CD4-positive, CD25-positive, alpha-beta regulatory T cell (primary cell): ENCODE measurements at regions not wholly inside any gene's neighbourhood (a gene's known extent, or its start where the extent isn't known, plus 50 kb on each side); places are given as distances from the start of the nearest gene placed in this dataset.

Experiments used
- ATAC-seq, 2 donors: fragments of 150-1000 bp; cut with Tn5 transposase; one replicate each; pipeline ENCODE4 v1.10.0; 2021; ENCODE audit warnings: low read depth in 2 of 2, moderate number of reproducible peaks in 2 of 2, moderate library complexity in 1 of 2
- DNase-seq, 3 donors: peaks; one replicate each; pipeline versions ENCODE4 v3.0.0 to v3.0.0-alpha.2; 2012 to 2022; ENCODE audit warnings: mixed read lengths in 1 of 3
- H3K27ac ChIP-seq: one replicate; pipeline ENCODE4 v1.7.0; 2013; ENCODE audit warnings: mild to moderate bottlenecking, low read length; ENCODE audit not compliant: insufficient read depth, poor library complexity, severe bottlenecking
- H3K27me3 ChIP-seq: one replicate; pipeline ENCODE4 v1.7.0; 2013; ENCODE audit warnings: low read length; ENCODE audit not compliant: control insufficient read depth, insufficient read depth
- H3K36me3 ChIP-seq: one replicate; pipeline ENCODE4 v1.7.0; 2013; ENCODE audit warnings: mild to moderate bottlenecking, low read length, moderate library complexity; ENCODE audit not compliant: control insufficient read depth, insufficient read depth
- H3K4me1 ChIP-seq: 2 replicates; pipeline ENCODE4 v1.7.0; 2013; ENCODE audit warnings: mild to moderate bottlenecking, low read length; ENCODE audit not compliant: insufficient read depth, control insufficient read depth, poor library complexity, severe bottlenecking
- H3K4me3 ChIP-seq: one replicate; pipeline ENCODE4 v1.7.0; 2013; ENCODE audit warnings: low read depth, mild to moderate bottlenecking, low read length, moderate library complexity
- H3K9me3 ChIP-seq, 2 experiments: 1 replicate in 1 of 2; 2 replicates in 1 of 2; pipeline ENCODE4 v1.7.0; 2013; ENCODE audit warnings: low read length in 2 of 2, mild to moderate bottlenecking in 1 of 2, moderate library complexity in 1 of 2; ENCODE audit not compliant: control insufficient read depth in 2 of 2
- H3K27ac Mint-ChIP-seq, 3 donors: one replicate each; pipeline ENCODE4 v1.8.0; 2020 to 2022; ENCODE audit warnings: mild to moderate bottlenecking in 3 of 3, mixed read lengths in 3 of 3, moderate library complexity in 2 of 3
- H3K27me3 Mint-ChIP-seq: one replicate; pipeline ENCODE4 v1.8.0; 2022; ENCODE audit warnings: mild to moderate bottlenecking, mixed read lengths
- H3K36me3 Mint-ChIP-seq: one replicate; pipeline ENCODE4 v1.8.0; 2020; ENCODE audit warnings: mixed read lengths
- H3K4me1 Mint-ChIP-seq, 4 donors: one replicate each; pipeline ENCODE4 v1.8.0; 2020 to 2022; ENCODE audit warnings: mixed read lengths in 4 of 4, mild to moderate bottlenecking in 1 of 4
- H3K4me3 Mint-ChIP-seq, 4 donors: one replicate each; pipeline ENCODE4 v1.8.0; 2020 to 2022; ENCODE audit warnings: mild to moderate bottlenecking in 4 of 4, mixed read lengths in 4 of 4, moderate library complexity in 3 of 4
- H3K9me3 Mint-ChIP-seq, 7 donors: one replicate each; pipeline ENCODE4 v1.8.0; 2020 to 2022; ENCODE audit warnings: mixed read lengths in 7 of 7, mild to moderate bottlenecking in 3 of 7, moderate library complexity in 2 of 7

DNA sequence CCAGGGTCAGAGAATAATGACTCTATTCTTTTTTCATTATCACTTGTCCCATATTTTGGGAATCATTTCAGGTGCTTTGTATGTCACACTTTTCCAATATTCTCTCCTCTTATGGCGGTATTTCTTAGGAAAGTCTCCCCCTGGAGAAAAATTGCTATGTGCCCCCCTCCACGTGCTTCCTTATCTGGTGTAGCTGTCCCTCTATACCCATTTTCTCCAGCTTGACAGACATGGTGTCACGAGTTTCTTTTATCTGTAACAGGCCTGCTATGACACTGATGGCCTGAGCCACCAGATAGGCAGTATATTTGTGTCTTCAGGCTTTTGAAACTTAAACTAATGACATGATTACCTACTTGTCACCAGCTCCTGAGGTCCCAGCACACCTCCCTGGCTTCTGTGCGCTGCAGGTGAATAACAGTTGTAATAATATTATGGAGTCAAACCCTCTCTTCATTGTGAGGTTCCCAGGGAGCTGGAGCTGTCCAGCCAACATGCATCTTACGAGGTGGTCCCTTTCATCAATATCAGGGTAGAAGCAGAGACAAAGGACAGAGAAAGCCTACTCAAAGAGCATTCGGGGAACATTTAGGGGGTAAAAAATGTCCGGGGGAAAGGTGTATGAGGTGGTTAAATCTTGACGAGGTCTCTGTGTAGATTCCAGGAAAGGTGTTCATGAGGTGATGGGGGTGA lies 71.2 kb upstream of the DUSP10 start:
- Histone ChIP-seq H3K36me3 (no peaks in the 10 kb centered on the region), H3K27ac (no peak overlapping the region), H3K27me3 (no peaks in the 10 kb centered on the region), H3K4me1 (peaks cover 11% of the 10 kb centered on the region), H3K4me3 (no peak overlapping the region), H3K9me3 (no peaks in the 10 kb centered on the region)
- peaks cover 6 to 31% (median 20%) of the 10 kb centered on the region in 4 donors for H3K4me1 Mint-ChIP-seq
- H3K36me3 Mint-ChIP-seq: no peaks in the 10 kb centered on the region
- DNase-seq (no peak), ATAC-seq (no peak)
- H3K27me3 Mint-ChIP-seq: peaks cover 7% of the 10 kb centered on the region
- peaks cover 0 to 3% (median 0%) of the 10 kb centered on the region in 7 donors for H3K9me3 Mint-ChIP-seq
- no peak overlapping the region for H3K27ac Mint-ChIP-seq
- no peak overlapping the region for H3K4me3 Mint-ChIP-seq

DNA sequence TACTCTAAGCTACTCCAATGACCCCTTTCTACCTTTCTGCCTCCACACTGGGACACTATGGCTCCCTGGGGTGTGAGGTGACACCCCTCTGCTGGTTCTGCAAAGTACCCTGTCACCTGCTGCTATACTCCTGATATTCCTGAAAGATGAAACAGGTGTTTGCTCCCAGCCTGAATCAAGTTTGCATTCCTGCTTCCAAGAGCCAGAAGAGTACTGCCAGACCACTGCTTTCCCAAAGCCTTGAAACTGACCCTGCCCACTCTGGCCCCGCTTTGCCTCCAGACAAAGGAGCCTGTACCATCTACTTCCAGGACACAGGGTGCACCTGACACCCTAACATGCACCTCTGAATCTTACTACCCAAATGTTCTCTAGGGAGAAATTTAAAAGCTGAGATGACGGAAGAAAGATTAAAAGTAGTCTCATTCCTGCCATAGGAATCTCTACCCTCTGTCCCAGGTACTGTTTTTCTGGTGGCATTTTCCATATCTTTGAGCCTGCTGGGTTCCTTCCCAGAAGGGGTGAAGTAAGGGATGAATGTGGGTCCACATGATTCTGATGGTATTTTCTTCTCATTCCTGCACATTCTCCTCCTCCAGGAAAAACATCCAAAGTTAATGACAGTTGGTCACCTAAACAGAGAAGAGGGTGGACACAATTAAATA lies 70.3 kb upstream of the DUSP10 start:
- H3K4me1 Mint-ChIP-seq: peaks cover 6 to 31% (median 20%) of the 10 kb centered on the region in 4 donors
- H3K9me3 Mint-ChIP-seq: peaks cover 0 to 4% (median 0%) of the 10 kb centered on the region in 7 donors

DNA sequence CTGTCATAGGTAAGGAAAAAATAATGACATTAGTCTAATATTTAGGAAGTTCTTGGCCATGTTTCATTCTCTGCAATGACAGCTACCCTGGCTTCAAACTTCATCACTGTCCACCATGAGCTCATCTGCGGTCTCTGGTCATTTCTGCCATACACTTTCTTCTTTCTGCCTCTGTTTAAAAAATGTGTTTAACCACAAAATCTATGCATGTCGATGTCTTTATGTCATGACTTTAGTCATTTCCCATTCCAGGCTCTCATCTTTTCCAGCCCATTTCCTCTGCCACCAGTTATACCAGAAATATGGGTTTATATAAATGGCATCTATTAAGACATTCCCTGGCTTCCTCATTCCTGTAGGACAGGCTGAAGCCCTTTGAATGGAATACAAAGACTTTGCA lies 68.5 kb upstream of the DUSP10 start:
- DNase-seq (no peak), ATAC-seq (no peak)
- Mint-ChIP-seq H3K4me3 (peak overlapping the region in 1 of 4 donors; percentile 36), H3K27me3 (peaks cover 4% of the 10 kb centered on the region), H3K9me3 (peaks cover 0 to 4% (median 0%) of the 10 kb centered on the region in 7 donors), H3K36me3 (no peaks in the 10 kb centered on the region), H3K4me1 (peaks cover 6 to 31% (median 20%) of the 10 kb centered on the region in 4 donors), H3K27ac (peak overlapping the region; percentile 17 to 78 (median 57))
- Histone ChIP-seq H3K4me1 (peaks cover 11% of the 10 kb centered on the region), H3K27ac (no peak overlapping the region), H3K27me3 (no peaks in the 10 kb centered on the region), H3K4me3 (no peak overlapping the region), H3K36me3 (no peaks in the 10 kb centered on the region), H3K9me3 (no peaks in the 10 kb centered on the region)

More for the DNA sequence above, 70.3 kb upstream of the DUSP10 start:
- Histone ChIP-seq H3K9me3 (no peaks in the 10 kb centered on the region), H3K4me1 (peaks cover 11% of the 10 kb centered on the region), H3K27ac (no peak overlapping the region), H3K27me3 (no peaks in the 10 kb centered on the region), H3K36me3 (no peaks in the 10 kb centered on the region), H3K4me3 (no peak overlapping the region)
- Mint-ChIP-seq H3K27me3 (peaks cover 4% of the 10 kb centered on the region), H3K36me3 (no peaks in the 10 kb centered on the region), H3K4me3 (peak overlapping the region in 1 of 4 donors; percentile 81), H3K27ac (no peak overlapping the region)
- DNase-seq: no peak
- ATAC-seq: no peak

DNA sequence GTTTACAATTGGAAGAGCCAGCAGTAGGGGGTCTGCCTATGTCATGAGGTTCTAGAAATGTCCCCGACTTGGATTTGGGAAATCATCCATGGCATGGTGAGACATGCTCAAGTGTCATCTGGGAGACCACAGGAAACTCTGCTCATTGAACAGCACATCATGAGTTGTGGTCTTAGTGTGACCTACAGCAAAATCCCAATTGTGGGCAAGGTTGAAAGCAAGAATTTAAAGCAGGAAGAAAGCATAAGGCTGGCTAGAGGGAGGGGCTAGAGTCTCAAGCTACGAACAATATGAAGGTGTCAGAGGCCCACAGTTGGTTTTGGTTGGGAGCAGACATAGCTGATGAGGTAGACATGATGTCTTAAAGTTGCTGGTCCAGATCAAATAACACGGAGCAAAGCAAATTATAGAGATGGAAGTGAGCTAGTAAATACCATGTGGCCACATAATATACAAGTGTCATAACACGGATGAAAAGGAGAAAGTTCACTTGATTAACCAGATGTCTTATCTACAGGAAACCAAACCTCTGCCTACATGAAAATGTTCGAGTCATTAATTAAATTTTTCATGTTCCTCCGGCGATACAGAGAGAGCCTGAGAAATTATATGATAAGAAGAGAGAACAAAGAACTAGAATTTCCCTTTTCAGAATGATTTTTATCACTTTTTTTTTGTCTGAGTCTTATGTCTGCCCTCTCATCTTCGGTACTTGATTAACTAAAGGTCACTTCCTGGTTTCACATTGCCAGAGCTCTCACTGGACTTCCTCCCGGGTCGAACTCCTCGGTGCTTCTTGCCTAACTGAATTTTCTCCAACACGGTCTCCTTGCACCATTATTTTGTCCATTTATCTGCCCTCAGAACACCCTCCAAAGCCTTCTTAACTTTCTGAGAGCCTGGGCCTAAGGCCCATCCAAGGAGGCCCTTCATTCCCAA lies 67.5 kb upstream of the DUSP10 start:
- H3K9me3 ChIP-seq: no peaks in the 10 kb centered on the region
- H3K27ac Mint-ChIP-seq: peak overlapping the region; percentile 76 to 93 (median 78)
- peaks cover 0 to 4% (median 0%) of the 10 kb centered on the region in 7 donors for H3K9me3 Mint-ChIP-seq
- peak overlapping the region; percentile 49 for H3K4me3 ChIP-seq
- ATAC-seq: peak; percentile 25 to 37
- H3K36me3 ChIP-seq: no peaks in the 10 kb centered on the region
- no peaks in the 10 kb centered on the region for H3K27me3 ChIP-seq
- peaks cover 4% of the 10 kb centered on the region for H3K27me3 Mint-ChIP-seq
- no peak overlapping the region for H3K27ac ChIP-seq
- peaks cover 11% of the 10 kb centered on the region for H3K4me1 ChIP-seq
- peaks cover 6 to 31% (median 20%) of the 10 kb centered on the region in 4 donors for H3K4me1 Mint-ChIP-seq
- H3K4me3 Mint-ChIP-seq: peak overlapping the region in 3 of 4 donors; percentile 1 to 52 (median 44)
- DNase-seq: peak in 2 of 3 donors; percentile 20 to 24
- H3K36me3 Mint-ChIP-seq: no peaks in the 10 kb centered on the region

DNA sequence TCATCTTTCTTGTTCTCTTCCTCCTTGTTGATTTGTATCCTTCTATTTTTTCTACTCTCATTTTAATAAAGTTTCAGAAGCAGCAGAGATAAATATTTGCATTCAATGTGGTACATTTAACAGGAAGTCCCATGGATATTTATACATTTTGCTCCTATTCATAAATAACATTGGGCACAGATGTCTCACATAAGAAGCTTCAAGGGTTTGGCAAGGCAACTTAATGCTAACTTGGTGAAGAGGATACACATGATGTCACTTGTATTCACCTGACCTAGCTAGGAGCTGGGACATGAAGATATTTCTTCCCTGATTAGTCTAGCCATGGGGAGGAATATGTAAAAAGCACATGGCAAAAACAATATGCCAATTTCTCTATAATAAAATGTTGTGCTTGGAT lies 65.1 kb upstream of the DUSP10 start:
- Histone ChIP-seq H3K27me3 (no peaks in the 10 kb centered on the region), H3K27ac (no peak overlapping the region), H3K9me3 (no peaks in the 10 kb centered on the region), H3K4me3 (no peak overlapping the region), H3K4me1 (peaks cover 11% of the 10 kb centered on the region), H3K36me3 (no peaks in the 10 kb centered on the region)
- Mint-ChIP-seq H3K9me3 (peaks cover 0 to 1% (median 0%) of the 10 kb centered on the region in 7 donors), H3K27me3 (no peaks in the 10 kb centered on the region), H3K36me3 (no peaks in the 10 kb centered on the region), H3K27ac (no peak overlapping the region), H3K4me1 (peaks cover 6 to 29% (median 20%) of the 10 kb centered on the region in 4 donors), H3K4me3 (no peak overlapping the region)
- DNase-seq: no peak
- no peak for ATAC-seq

DNA sequence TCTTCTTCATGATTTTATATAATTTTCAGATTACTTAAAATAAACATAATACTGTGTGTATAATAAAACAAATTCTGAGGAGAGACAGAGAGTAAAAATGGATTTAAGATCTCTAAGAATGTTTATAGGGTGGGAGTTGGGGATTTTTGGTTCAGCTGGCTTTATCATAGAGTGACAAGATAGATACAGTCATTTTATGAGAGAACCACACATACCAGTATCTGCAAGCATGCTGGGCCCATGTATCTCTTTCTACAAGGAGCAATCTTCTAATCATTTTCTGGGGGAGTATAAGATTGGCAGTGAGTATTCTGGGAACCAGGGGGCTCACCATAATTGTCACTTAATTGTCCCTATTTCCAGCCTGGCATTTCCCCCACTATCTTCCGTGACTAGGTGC lies 64.3 kb upstream of the DUSP10 start:
- Histone ChIP-seq H3K27ac (no peak overlapping the region), H3K9me3 (no peaks in the 10 kb centered on the region), H3K4me1 (peaks cover 11% of the 10 kb centered on the region), H3K4me3 (no peak overlapping the region), H3K36me3 (no peaks in the 10 kb centered on the region), H3K27me3 (no peaks in the 10 kb centered on the region)
- Mint-ChIP-seq H3K27ac (no peak overlapping the region), H3K27me3 (no peaks in the 10 kb centered on the region), H3K4me1 (peaks cover 7 to 26% (median 19%) of the 10 kb centered on the region in 4 donors), H3K4me3 (no peak overlapping the region), H3K36me3 (no peaks in the 10 kb centered on the region), H3K9me3 (peaks cover 0 to 1% (median 0%) of the 10 kb centered on the region in 7 donors)
- ATAC-seq: no peak
- no peak for DNase-seq

DNA sequence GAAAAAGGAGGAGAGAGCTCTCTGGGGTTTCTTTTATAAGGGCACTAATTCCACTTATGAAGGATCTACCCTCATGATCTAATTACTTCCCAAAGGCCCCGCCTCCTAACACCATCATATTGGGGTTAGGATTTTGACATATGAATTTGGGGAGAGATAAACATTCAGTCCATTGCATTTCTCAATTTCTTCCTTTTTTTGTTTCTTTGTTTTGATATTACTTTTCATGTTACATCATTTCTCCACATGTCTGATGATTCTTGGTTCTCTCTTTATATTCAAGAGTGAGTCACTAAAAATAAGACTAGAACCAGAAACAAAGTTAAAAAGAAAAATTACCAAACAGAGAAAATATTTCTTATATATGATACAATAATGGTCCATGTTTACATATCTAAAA lies 63.2 kb upstream of the DUSP10 start:
- Histone ChIP-seq H3K36me3 (no peaks in the 10 kb centered on the region), H3K27ac (no peak overlapping the region), H3K27me3 (no peaks in the 10 kb centered on the region), H3K9me3 (no peaks in the 10 kb centered on the region), H3K4me1 (peaks cover 15% of the 10 kb centered on the region), H3K4me3 (no peak overlapping the region)
- H3K4me1 Mint-ChIP-seq: peaks cover 6 to 20% (median 17%) of the 10 kb centered on the region in 4 donors
- H3K9me3 Mint-ChIP-seq: peaks cover 0 to 3% (median 0%) of the 10 kb centered on the region in 7 donors
- no peak overlapping the region for H3K27ac Mint-ChIP-seq
- ATAC-seq (no peak), DNase-seq (no peak)
- no peaks in the 10 kb centered on the region for H3K27me3 Mint-ChIP-seq
- no peak overlapping the region for H3K4me3 Mint-ChIP-seq
- no peaks in the 10 kb centered on the region for H3K36me3 Mint-ChIP-seq
